GM12878 (cell line): ENCODE measurements at regions not wholly inside any gene's neighbourhood (a gene's known extent, or its start where the extent isn't known, plus 50 kb on each side); places are given as distances from the start of the nearest gene placed in this dataset.

ENCODE experiments used
- ATAC-seq: fragments of 200-7000 bp; cut with Tn5 transposase; 3 replicates; pipeline ENCODE4 v1.9.1; 2020; ENCODE audit warnings: mild to moderate bottlenecking, moderate library complexity
- BruUV-seq: library from RNA; stranded (reverse); fragments of 400-500 nt; replicated peaks from 2 replicates; lab custom pipeline; 2021; lab: Mats Ljungman, UMichigan
- CTCF ChIA-PET: fragments of 300-600 bp; sonication (Branson Sonifier 250); formaldehyde crosslinking; extraction: SDS; loops from one replicate; lab custom pipeline; 2021; ENCODE audit warnings: inconsistent platforms; lab: Yijun Ruan, JAX
- POLR2A ChIA-PET: fragments of 350-600 bp; formaldehyde crosslinking; extraction: SDS; loops from one replicate; lab custom pipeline; 2021; ENCODE audit warnings: inconsistent platforms; lab: Charles Lee
- RAD21 ChIA-PET: fragments of 300-600 bp; sonication (Branson Sonifier 250); formaldehyde crosslinking; loops from one replicate; lab custom pipeline; 2023; ENCODE audit warnings: antibody characterized with exemption; ENCODE audit not compliant: unreplicated experiment; lab: Charles Lee
- SMC1A ChIA-PET: fragments of 300-600 bp; sonication (Branson Sonifier 250); formaldehyde crosslinking; loops from one replicate; lab custom pipeline; 2023; ENCODE audit not compliant: unreplicated experiment, uncharacterized antibody; lab: Charles Lee
- DNase-seq: peaks from one replicate; pipeline ENCODE4 v3.0.0-alpha.2; 2011; ENCODE audit warnings: low read depth, low spot score
- FAIRE-seq: peaks from 3 replicates; lab custom pipeline; 2011; peaks lifted over from hg19 to GRCh38; lab: Jason Lieb, UNC
- H2AFZ ChIP-seq: 2 replicates; pipeline ENCODE4 v1.6.0; 2011; ENCODE audit warnings: low read depth, low read length, control low read depth; ENCODE audit not compliant: control insufficient read depth
- H3K27ac ChIP-seq: 2 replicates; pipeline ENCODE4 v1.5.1; 2011; ENCODE audit warnings: control low read depth; ENCODE audit not compliant: control insufficient read depth, insufficient read depth
- H3K27me3 ChIP-seq, 2 experiments: replicated peaks in 1 of 2; 2 replicates each; pipeline versions ENCODE4 v1.6.0 to v1.6.1; 2011; ENCODE audit warnings: low read length in 1 of 2; ENCODE audit not compliant: control insufficient read depth in 2 of 2, insufficient read depth in 2 of 2
- H3K36me3 ChIP-seq, 2 experiments: 2 replicates each; pipeline ENCODE4 v1.5.1; 2011; ENCODE audit warnings: low read length in 1 of 2; ENCODE audit not compliant: control insufficient read depth in 2 of 2, insufficient read depth in 2 of 2
- H3K4me1 ChIP-seq: 2 replicates; pipeline ENCODE4 v1.6.1; 2011; ENCODE audit warnings: mild to moderate bottlenecking, low read length, moderate library complexity, mixed read lengths; ENCODE audit not compliant: control insufficient read depth, insufficient read depth
- H3K4me2 ChIP-seq: 2 replicates; pipeline ENCODE4 v1.6.0; 2011; ENCODE audit warnings: control low read depth; ENCODE audit not compliant: control insufficient read depth, insufficient read depth
- H3K4me3 ChIP-seq: fragments of 200-600 bp; sonication (generic); 2 replicates; pipeline ENCODE4 v1.5.1; 2016
- H3K79me2 ChIP-seq: 2 replicates; pipeline ENCODE4 v1.6.0; 2011; ENCODE audit warnings: low read length; ENCODE audit not compliant: control insufficient read depth, insufficient read depth
- H3K9ac ChIP-seq: 2 replicates; pipeline ENCODE4 v1.8.0; 2011; ENCODE audit warnings: low read length, control low read depth, mixed read lengths; ENCODE audit not compliant: control insufficient read depth, insufficient read depth
- H3K9me3 ChIP-seq: replicated peaks from 3 replicates; pipeline ENCODE4 v1.5.1; 2011; ENCODE audit warnings: mild to moderate bottlenecking, low read length; ENCODE audit not compliant: control insufficient read depth, insufficient read depth
- H4K20me1 ChIP-seq: 2 replicates; pipeline ENCODE4 v1.6.0; 2011; ENCODE audit not compliant: control insufficient read depth, insufficient read depth
- BMI1 ChIP-seq: fragments of 450-650 bp; IDR thresholded peaks from 2 replicates; pipeline ENCODE4 v1.6.1; 2016; ENCODE audit warnings: mild to moderate bottlenecking, moderate library complexity, borderline replicate concordance
- ESRRA ChIP-seq: IDR thresholded peaks from 2 replicates; pipeline ENCODE4 v1.6.1; 2012; ENCODE audit warnings: mild to moderate bottlenecking, low read length, improper control_type of control experiment
- MEF2B ChIP-seq: fragments of 450-650 bp; IDR thresholded peaks from 2 replicates; pipeline ENCODE4 v1.6.1; 2018; ENCODE audit warnings: mild to moderate bottlenecking, moderate library complexity; ENCODE audit not compliant: partially characterized antibody, poor library complexity, severe bottlenecking
- POU2F2 ChIP-seq: IDR thresholded peaks from 3 replicates; pipeline ENCODE4 v1.6.1; 2011; ENCODE audit warnings: low read depth, mild to moderate bottlenecking, low read length, borderline replicate concordance
- RELA ChIP-seq: fragments of 450-650 bp; IDR thresholded peaks from 2 replicates; pipeline ENCODE4 v1.8.0; 2014; ENCODE audit warnings: borderline replicate concordance; ENCODE audit not compliant: partially characterized antibody
- WGBS: methylation state at CpG from one replicate; pipeline ENCODE4 v1.1.6; 2016; ENCODE audit warnings: low lambda C conversion rate; ENCODE audit not compliant: insufficient replicate concordance, insufficient coverage; ENCODE audit errors: missing lambda C conversion rate; 5-methylcytosine and 5-hydroxymethylcytosine counted together
- in situ Hi-C: fragments of 300-500 bp; cut with MboI; formaldehyde crosslinking; loops from 9 replicates; pipeline ENCODE4 v1.14.3; 2018; ENCODE audit warnings: mixed read lengths
- intact Hi-C: fragments of 100-400 bp; cut with micrococcal nuclease; formaldehyde crosslinking; loops from one replicate; pipeline ENCODE4 v1.14.2; 2022; ENCODE audit not compliant: unreplicated experiment
- TF ChIP-seq, protein P1 (sequence below): IDR thresholded peaks from 2 replicates; pipeline ENCODE4 v1.6.1; 2012; ENCODE audit warnings: low read depth, low read length, improper control_type of control experiment

GRCh38 chrX:39815631-39816030 lies 282.1 kb downstream of the BCOR start:
- Histone ChIP-seq H3K9me3 (no peaks in the 10 kb centered on the region; the same call in 2 of the 3 replicates), H3K27ac (no peak overlapping the region), H4K20me1 (no peaks in the 10 kb centered on the region), H3K79me2 (no peaks in the 10 kb centered on the region), H3K4me2 (no peak overlapping the region), H3K4me1 (peaks cover 18% of the 10 kb centered on the region), H3K4me3 (no peak overlapping the region), H3K9ac (no peak overlapping the region), H3K36me3 (no peaks in the 10 kb centered on the region), H3K27me3 (no peaks in the 10 kb centered on the region; a peak in 1 of 4 replicates), H2AFZ (no peak overlapping the region)
- BruUV-seq, result no TSS peak
- SMC1A ChIA-PET, result interaction anchor here (0.9 to 4.7 kb wide), 7 partner anchors 9 to 656 kb away, joined by 3 to 49 read pairs (median 3); no protein-coding TSS in a partner anchor
- RAD21 ChIA-PET, result interaction anchor here (0.5 to 4.4 kb wide), 8 partner anchors 12 to 376 kb away, joined by 3 to 25 read pairs (median 9); no protein-coding TSS in a partner anchor
- TF ChIP-seq BMI1, result no peak
- TF ChIP-seq RELA, result no peak
- TF ChIP-seq, protein P1, sequence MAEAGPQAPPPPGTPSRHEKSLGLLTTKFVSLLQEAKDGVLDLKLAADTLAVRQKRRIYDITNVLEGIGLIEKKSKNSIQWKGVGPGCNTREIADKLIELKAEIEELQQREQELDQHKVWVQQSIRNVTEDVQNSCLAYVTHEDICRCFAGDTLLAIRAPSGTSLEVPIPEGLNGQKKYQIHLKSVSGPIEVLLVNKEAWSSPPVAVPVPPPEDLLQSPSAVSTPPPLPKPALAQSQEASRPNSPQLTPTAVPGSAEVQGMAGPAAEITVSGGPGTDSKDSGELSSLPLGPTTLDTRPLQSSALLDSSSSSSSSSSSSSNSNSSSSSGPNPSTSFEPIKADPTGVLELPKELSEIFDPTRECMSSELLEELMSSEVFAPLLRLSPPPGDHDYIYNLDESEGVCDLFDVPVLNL, result no peak
- peak; percentile 9 for TF ChIP-seq MEF2B
- no peak for TF ChIP-seq ESRRA
- peak; percentile 92; the same call in 2 of the 3 replicates for TF ChIP-seq POU2F2
- intact Hi-C loops, result loop anchor here (2.0 to 10.0 kb wide), 4 partner anchors 39 to 649 kb away; no protein-coding TSS in a partner anchor
- POLR2A ChIA-PET, result interaction anchor here (1.6 kb wide), 1 partner anchor 39 kb away, joined by 9 read pairs; no protein-coding TSS in a partner anchor
- CTCF ChIA-PET, result interaction anchor here (1.1 to 5.3 kb wide), 5 partner anchors 39 to 656 kb away, joined by 3 to 33 read pairs (median 4); no protein-coding TSS in a partner anchor
- no peak for FAIRE-seq
- peak; percentile 80 for ATAC-seq
- 5% methylated on average over 1 of the region's 1 CpG for WGBS
- in situ Hi-C loops, result no loop called here
- DNase-seq, result no peak
